HT1080 (cell line): ENCODE measurements at regions not wholly inside any gene's neighbourhood (a gene's known extent, or its start where the extent isn't known, plus 50 kb on each side); places are given as distances from the start of the nearest gene placed in this dataset.
A peak's percentile ranks its signal among the peaks of the same experiment; 100 is the strongest.
"Not testable (repeated sequence)": the region's sequence is repeated elsewhere in the genome, so short reads cannot be mapped to it uniquely, and the experiment has no call there.

Experiments
- DNase-seq: peaks from one replicate; pipeline ENCODE4 v3.0.0-alpha.2; 2015; ENCODE audit warnings: low read depth

DNA sequence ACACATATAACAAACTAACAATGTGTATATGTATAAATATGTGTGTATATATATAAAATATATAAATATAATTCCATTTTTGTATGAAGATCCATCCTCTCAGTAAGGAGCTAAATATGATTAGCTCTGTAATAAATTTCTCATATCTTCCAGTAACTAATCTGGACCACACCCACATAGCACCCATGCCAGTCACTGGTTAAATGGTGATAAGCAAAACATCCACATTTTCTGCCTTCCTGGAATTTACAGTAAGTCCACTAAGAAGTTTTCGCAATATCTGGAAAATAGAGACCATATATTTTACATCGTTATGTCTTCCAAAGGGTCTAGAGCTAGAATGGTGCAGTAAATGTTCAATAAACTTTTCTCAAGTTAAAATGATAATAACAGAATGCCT lies 151.5 kb upstream of the STMND1 start:
- no peak for DNase-seq

DNA sequence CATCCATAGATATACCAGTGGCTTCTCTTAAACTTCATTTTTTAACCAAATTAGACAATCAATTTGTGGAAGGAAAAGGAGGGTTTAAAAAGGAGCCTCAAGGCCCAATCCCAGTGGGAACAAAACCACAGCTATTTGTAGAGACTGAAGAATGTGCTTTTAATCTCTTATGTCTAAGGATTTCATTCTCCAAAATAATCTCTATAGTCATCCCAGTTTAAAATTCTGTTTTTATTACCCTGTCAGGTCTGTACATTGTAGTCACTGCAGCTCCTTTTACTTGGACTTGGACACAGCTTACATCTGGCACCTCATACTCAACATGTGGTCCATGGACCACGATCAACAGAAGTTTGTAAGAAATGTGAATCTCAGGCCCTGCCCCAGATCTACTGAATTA lies 152.1 kb upstream of the STMND1 start:
- DNase-seq, result no peak

DNA sequence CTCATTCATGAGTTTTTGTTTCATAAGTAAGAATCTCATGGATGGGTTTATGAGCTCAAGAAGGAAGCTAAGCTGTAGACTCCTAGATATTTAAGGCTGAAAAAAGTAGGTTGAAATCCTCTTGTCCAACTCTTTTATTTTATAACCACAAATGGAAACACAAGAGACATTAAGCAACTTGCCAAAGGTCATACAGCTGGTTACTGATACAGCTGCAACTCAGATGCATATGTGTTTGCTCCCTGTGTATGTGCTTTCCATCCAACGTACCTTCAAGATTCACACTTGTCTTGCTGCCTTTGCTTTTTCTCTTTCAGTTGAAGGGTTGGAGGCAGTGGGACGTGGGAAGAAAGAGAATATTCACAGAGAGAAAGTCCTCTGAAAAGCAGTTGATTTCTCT lies 153.5 kb upstream of the STMND1 start:
- no peak for DNase-seq

DNA sequence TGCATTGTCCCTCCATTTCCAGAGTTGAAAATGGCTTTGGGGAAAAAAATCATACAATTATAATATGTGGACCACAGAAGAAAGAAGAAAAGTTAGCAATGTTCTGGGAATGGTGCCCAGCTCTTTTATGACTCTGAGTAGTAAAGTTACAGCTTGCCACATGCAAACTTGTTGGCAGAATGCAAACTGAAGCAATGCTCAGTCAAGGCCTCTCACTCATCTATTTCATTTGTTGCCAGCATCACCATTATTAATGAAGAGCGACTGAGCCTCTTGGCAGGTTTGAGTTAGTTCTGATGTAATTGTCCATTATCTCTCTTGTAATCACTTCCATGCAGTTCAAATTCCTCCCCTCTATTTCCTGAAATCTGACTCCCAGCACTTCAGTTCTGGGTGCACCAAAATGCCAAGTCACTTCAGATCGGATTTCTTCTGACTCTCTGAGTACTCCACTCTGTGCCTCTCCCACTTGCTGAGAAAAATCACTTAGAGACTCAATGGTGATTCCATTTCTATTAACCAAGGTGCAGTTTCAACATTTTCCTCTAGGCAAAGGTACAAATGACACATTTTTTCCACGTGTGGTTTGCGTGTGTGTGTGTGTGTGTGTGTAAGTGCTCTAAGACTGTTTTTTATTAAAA lies 154.4 kb upstream of the STMND1 start:
- DNase-seq, result peak; percentile 79

DNA sequence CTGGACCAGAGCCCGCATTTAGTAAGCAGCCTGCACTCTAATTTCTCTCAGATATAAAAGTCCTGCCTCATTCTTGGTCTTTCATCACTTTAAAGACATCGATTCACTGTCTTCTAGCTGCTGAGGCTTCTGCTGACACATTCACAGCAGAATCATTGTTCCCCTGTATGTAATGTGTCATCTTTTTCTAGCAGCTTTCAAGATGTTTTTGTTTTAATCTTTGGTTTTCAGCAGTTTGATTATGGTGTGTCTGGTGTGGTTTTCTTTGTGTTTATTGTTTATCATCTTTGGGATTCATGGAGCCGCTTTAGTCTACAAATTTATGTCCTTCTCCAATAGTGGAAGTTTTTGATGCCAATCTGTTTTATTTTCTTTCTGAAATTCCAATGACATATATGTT lies 157.3 kb upstream of the STMND1 start:
- DNase-seq, result no peak

DNA sequence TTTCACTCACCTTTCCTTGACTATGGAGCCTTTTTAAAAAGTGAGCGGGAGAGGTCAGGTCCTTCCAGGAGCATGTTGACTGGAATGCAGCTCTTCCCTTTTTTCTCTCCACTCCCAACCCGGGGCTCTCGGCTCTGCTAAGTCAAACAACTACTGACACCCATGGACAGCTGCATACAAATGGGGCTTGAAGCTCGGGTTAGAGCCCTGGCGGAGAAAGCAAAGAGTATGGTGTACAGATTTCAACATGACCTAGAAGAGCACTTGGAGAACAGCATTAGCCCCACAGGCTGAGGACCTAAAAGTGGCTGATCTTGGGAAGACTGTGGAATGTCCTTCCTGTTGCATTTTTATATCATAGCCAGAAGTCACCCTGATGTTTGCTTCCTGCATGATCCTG lies 162.0 kb upstream of the STMND1 start:
- DNase-seq, result no peak

DNA sequence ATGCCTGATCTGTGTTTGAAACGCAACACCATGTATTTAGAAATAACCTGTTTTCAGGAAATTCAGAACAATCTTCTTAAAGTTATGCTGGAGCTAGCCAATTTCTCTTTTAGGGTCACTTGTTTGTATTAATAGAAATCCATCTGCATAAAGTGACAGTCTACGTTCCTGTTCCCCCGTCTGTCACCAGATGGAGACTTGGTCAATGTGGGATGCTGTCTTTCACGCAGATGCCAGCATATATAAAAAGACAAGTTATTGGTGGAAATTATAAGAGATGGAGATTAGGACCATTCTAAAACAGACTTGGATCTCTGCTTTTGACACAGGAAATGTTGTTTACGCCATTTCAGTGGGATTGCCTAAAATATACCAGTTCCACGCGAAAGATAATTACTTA lies 162.5 kb upstream of the STMND1 start:
- DNase-seq, result no peak

DNA sequence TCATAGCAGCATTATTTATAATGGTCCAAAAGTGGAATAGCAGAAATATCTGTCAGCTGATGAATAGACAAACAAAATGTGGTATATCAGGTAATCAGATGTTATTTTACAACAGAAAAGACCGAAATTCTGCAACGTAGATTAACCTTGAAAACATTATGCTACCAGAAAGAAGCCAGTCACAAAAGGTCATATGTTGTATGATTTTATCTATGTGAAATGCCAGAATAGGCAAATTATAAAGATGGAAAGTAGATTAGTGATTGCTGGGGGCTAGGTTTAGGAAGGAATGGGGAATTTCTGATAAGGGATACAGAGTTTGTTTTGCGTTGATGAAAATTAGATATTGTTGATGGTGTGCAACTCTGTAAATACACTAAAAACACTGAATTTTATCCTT lies 165.0 kb upstream of the STMND1 start:
- DNase-seq, result no peak

DNA sequence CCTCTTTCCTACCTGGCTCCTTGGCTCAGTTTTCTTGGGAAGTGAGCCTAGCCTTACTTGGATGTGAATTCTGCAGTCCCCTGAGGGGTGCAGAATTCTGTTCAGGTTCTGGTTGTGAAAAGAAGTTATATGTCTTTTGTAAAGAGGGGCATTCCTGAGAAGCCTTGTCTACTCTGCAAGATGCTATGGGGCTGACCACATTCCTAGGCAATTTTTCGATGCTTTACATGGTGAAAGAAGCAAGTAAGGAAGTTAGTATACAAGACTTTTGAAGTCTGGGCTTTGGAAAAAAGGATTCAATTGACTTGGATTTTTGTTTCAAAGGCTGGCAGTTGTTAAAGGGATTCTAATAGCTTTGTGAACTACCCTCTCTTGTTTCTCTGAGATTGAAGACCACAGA lies 167.9 kb upstream of the STMND1 start:
- DNase-seq, result no peak

DNA sequence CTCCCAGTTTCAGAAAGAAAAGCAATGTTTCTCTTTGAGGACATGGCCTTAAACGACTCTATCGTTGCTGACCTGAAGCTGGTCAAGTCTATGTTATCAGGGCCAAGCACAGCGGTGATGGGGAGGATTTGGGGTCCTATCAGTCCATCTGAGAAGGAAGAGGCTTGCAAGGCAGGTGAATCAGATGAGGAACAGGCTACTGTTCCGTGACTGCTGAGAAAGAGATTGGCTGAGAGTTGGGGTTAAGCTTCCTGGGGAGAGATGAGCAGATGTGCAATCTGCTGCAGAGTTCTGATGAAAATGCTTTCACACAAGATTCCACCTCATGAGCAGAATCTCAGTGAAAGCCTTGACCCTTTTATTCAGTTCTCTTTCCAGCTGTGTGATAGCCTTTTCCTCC lies 168.3 kb upstream of the STMND1 start:
- DNase-seq, result no peak

DNA sequence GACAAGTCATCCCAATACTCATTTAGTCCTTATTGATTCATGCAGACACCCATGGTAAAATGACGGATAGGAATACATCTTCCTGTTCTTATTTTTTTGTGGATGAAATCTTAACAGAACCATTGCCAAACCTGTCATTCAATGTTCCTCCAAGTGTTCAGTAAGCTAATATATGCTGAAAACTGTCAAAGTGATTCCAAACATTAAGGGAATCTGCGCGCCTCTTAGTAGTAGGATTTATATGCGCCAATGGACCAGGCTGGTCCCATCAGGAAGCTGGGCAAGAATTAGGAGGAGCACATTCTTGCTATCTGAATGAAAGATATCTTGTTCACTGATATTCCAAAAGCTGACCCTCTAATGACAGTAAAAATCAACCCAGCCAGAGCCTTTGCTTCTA lies 168.9 kb upstream of the STMND1 start:
- DNase-seq, result no peak

DNA sequence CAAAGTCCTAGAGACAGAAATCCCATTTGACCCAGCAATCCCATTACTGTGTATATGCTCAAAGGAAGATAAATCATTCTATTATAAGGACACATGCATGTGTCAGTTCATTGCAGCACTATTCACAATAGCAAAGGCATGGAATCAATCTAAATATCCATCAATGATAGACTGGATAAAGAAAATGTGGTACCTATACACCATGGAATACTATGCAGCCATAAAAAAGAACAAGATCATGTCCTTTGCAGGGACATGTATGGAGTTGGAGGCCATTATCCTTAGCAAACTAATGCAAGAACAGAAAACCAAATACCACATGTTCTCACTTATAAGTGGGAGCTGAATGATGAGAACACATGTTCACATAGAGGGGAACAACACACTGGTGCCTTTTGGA lies 169.8 kb upstream of the ATXN1 start:
- not testable (repeated sequence) for DNase-seq

DNA sequence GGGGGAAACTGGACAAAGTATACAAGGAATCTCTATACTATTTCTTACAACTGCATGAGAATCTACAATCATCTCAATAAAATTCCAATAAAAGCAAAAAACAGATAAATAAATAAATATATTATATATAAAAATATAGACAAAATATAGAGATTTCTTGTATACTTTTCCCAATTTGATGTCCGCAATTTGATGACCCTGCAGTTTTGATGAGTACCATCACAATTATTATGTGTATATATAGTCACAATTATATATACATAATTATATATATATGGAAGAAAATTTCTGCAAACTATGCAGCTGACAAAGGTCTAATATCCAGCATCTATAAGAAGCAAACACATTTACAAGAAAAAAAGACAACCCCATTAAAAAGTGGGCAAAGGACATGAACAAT lies 169.2 kb upstream of the ATXN1 start:
- no peak for DNase-seq

DNA sequence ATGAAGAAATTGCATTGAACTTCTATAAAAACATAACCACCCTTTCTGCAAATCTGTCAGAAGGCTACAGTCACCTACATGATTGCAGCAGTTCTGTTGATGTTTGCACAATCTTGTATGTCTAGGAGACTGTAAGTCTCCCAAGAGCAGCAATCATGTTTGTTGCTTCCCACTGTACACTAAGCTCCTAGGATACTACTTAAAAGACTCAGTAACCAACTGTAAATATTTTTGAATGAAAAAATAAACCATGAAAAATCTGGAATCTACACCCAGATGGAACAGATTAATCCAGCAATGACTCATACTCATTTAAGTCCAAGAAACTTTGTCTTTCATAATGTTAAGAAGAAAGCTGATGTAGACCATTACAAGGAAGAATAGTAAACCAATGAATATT lies 168.5 kb upstream of the ATXN1 start:
- DNase-seq, result peak; percentile 28

DNA sequence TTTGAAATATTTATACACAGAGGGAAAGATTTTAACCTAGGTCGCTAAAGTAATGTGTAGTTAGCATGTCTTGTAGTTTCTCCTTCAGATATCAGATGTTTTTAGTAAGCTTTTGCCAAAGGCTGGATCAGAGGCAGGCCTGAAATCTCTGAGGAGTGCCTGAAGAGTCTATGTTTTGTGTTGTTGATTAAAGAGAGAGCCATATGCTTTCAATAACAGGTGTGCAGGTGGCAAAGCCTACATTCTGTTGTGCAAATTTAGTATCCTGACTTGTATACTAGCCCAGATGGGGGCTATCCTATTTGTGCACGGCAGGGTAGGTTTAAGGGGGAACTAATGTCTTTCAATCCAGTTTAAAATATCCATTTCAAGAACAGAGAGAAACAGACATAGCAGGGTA lies 167.1 kb upstream of the ATXN1 start:
- no peak for DNase-seq

DNA sequence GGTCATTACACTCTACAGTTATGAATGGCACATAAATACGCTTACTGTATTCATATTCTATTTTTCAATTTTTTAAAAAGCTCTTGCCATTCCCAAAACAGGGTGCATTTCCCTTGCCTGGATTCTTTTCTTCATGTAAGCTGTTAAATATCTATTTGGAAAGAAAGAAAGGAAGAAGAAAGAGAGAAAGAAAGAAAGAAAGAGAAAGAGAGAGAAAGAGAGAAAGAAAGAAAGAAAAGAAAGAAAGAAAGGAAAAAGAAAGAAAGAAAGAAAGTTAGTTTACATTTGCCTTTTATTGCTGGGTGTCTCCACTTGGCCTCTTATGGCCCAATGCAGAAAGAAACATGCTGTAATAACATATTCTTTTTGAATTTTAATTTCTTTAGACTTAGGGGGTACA lies 165.9 kb upstream of the ATXN1 start:
- no peak for DNase-seq

DNA sequence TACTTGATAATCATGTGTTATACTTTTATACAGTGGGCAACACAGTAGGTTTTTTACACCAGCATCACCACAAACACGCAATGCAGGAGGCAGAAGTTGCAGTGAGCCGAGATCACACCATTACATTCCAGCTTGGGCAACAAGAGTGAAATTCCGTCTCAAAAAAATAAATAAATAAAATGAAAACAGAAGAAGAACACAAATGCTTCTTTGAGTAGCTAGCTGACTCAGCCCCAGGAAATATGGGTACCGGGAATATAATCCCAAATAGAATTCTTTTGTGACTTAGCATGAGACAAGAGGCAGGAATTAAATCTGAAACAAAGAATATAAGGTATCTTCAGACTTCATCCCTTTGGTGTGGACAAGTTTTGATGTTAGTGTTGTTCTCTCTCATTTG lies 164.2 kb upstream of the ATXN1 start:
- peak; percentile 56 for DNase-seq

DNA sequence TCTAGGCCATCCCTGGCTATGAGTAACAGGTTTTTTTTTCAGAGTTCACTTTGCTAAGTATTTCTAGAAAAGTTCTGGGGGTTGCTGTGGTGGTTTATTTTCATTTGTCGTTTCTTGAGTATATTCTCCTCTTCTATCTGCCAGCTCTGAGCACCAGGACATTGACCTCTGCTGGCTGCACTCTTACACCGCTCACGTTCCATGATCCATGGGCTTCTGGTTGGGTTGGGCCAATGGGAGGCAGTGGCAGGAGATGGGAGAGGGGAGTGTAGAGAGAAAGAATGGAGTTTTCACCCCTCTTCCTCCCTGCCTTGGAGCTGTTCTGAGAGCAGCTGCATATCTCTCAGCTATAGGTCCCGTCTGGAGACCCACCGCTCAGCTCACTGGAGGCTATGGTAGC lies 161.0 kb upstream of the ATXN1 start:
- no peak for DNase-seq

DNA sequence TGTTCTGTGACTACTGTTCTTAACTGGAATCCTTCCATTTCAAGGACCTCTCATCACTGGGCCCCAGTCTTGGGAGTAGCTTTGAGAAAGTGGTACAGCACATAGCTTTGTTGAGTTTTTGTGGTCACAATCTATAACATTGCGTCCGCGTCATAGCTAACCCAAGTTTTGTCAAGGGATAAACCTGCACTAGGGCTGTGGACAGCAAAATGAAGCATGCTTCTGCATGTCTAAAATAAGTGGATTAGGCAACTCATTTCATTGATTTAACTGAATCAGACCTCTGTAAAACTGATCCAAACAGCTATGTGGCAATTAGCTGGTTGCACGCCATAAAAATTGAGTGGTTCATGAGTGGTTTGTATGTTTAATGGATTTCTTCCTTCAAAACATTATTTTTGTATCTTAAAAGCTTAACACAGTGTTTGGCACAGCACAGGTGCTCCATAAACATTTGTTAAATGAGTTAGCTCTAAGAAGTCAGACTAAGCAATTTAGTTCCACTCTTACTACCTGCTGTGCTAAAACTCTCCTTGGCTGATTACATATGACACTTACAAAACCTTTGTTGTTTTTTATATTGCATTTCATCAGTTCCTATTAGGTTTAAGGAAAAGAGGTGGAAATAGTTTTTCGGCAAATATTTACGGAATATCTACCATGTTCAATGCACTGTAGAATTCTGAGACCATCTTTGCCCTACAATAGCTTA lies 160.3 kb upstream of the ATXN1 start:
- no peak for DNase-seq

DNA sequence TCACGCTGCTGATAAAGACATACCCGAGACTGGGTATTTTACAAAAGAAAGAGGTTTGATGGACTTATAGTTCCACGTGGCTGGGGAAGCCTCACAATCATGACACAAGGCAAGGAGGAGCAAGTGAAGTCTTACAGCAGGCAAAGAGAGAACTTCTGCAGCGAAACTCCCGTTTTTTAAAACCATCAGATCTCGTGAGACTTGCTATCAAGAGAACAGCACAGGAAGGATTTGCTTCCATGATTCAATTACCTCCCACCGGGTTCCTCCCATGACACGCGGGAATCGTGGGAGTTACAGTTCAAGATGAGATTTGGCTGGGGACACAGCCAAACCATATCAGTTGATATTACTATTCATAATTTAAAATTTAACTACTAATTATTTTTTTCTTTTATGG lies 157.3 kb upstream of the ATXN1 start:
- no peak for DNase-seq

DNA sequence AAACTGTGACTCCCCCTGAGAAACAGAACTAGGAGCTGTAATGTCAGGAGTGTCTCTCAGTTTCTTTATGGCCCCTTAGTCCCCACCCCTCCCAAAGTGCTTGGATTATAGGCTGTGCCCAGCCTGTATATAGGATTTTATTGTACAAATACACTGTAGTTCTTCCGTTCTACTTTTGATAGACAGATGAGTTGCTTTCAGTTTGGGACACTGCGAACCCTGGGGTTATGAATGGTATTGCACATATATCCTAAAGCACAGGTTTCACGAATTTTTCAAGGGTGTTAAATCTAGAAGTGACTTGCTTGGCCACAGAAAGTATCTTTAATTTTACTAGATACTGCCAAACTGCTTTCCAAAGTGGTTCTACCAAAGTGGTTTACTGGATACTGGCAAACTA lies 152.9 kb upstream of the ATXN1 start:
- DNase-seq, result no peak

DNA sequence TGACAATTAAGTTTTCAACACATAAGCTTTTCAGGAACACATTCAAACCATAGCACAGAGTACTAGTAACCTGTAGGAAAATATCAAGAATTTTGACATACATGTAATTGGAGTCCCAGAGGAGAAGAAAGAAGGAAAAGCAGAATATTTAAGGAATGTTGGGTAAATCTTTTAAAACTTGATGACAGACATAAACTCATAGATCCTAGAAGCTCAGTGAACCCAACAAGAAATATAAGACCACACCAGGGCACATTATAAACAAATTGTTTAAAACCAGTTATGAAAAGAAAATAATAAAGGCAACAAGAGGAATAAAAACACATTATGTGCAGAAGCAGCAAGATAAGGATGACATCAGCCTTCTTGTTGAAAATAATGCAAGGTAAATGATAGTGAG lies 151.5 kb upstream of the ATXN1 start:
- DNase-seq, result no peak

DNA sequence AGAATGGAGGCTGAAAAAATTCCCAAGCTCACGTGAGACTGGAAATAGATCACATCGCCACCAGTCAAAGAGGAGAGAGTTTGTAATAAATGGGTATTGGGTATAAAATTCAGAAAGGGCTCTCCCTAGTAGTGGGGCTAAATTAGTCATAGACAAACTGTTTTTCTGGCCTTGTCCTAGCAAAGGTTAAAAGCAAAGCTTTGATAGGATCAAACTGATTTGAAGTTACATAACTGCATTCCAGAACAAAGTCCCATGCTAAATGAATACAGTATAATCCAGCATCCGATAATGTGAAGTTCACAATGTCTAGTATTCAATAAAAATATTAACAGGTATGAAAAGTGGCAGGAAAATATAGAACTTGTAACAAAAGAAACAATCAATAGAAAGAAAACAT lies 149.8 kb upstream of the ATXN1 start:
- DNase-seq, result no peak
